ENCODE measurements at regions not wholly inside any gene's neighbourhood (a gene's known extent, or its start where the extent isn't known, plus 50 kb on each side); places are given as distances from the start of the nearest gene placed in this dataset.

- no peak overlapping the region for H3K9ac ChIP-seq
- no peak overlapping the region for H3K4me3 ChIP-seq (ENCODE audit: low read depth, low read length)
- H3K27me3 ChIP-seq (ENCODE audit: control insufficient read depth, insufficient read depth, low read length) = no peaks in the 10 kb centered on the region
- H3K9me3 ChIP-seq (ENCODE audit: control insufficient read depth, low read length) = no peaks in the 10 kb centered on the region
- H2AFZ ChIP-seq = no peak overlapping the region
- TF ChIP-seq CTCF (IDR thresholded peaks at IDR 0.05) = no peak
- H3K27ac ChIP-seq = no peak overlapping the region
- H3K4me2 ChIP-seq (ENCODE audit: low read length) = no peak overlapping the region
- H3K4me1 ChIP-seq = no peaks in the 10 kb centered on the region
- H3K79me2 ChIP-seq = no peaks in the 10 kb centered on the region
- no peaks in the 10 kb centered on the region for H3K36me3 ChIP-seq (ENCODE audit: control insufficient read depth, insufficient read depth, low read length)
Measured at GRCh38 chr2:150762571-150762970, 275.1 kb upstream of the RND3 start.

- Histone ChIP-seq H3K9ac (no peak overlapping the region), H3K4me3 (ENCODE audit: low read depth, low read length) (no peak overlapping the region), H3K27me3 (ENCODE audit: control insufficient read depth, insufficient read depth, low read length) (no peaks in the 10 kb centered on the region), H3K27ac (no peak overlapping the region), H2AFZ (no peak overlapping the region), H3K4me2 (ENCODE audit: low read length) (no peak overlapping the region), H3K79me2 (no peaks in the 10 kb centered on the region), H3K4me1 (no peaks in the 10 kb centered on the region), H3K9me3 (ENCODE audit: control insufficient read depth, low read length) (no peaks in the 10 kb centered on the region), H3K36me3 (ENCODE audit: control insufficient read depth, insufficient read depth, low read length) (no peaks in the 10 kb centered on the region)
- no peak for TF ChIP-seq CTCF (IDR thresholded peaks at IDR 0.05)
Measured at GRCh38 chr2:150759531-150759930, 272.1 kb upstream of the RND3 start.

GRCh38 chr2:150759106-150759505 lies 271.6 kb upstream of the RND3 start:
- no peak overlapping the region for H2AFZ ChIP-seq
- H3K27me3 ChIP-seq (ENCODE audit: control insufficient read depth, insufficient read depth, low read length) = no peaks in the 10 kb centered on the region
- H3K4me2 ChIP-seq (ENCODE audit: low read length) = no peak overlapping the region
- no peaks in the 10 kb centered on the region for H3K79me2 ChIP-seq
- H3K4me3 ChIP-seq (ENCODE audit: low read depth, low read length) = no peak overlapping the region
- no peak overlapping the region for H3K9ac ChIP-seq
- no peaks in the 10 kb centered on the region for H3K36me3 ChIP-seq (ENCODE audit: control insufficient read depth, insufficient read depth, low read length)
- no peak overlapping the region for H3K27ac ChIP-seq
- H3K4me1 ChIP-seq = no peaks in the 10 kb centered on the region
- no peaks in the 10 kb centered on the region for H3K9me3 ChIP-seq (ENCODE audit: control insufficient read depth, low read length)
- no peak for TF ChIP-seq CTCF (IDR thresholded peaks at IDR 0.05)

GRCh38 chr2:150752229-150752628 lies 264.8 kb upstream of the RND3 start:
- no peak for TF ChIP-seq CTCF (IDR thresholded peaks at IDR 0.05)

GRCh38 chr2:150750720-150751119 lies 263.3 kb upstream of the RND3 start:
- no peaks in the 10 kb centered on the region for H3K4me1 ChIP-seq
- H3K27ac ChIP-seq = no peak overlapping the region
- H3K79me2 ChIP-seq = no peaks in the 10 kb centered on the region
- no peak overlapping the region for H3K9ac ChIP-seq
- no peak for TF ChIP-seq CTCF (IDR thresholded peaks at IDR 0.05)
- no peaks in the 10 kb centered on the region for H3K27me3 ChIP-seq (ENCODE audit: control insufficient read depth, insufficient read depth, low read length)
- no peaks in the 10 kb centered on the region for H3K36me3 ChIP-seq (ENCODE audit: control insufficient read depth, insufficient read depth, low read length)
- H3K9me3 ChIP-seq (ENCODE audit: control insufficient read depth, low read length) = no peaks in the 10 kb centered on the region
- no peak overlapping the region for H2AFZ ChIP-seq
- H3K4me3 ChIP-seq (ENCODE audit: low read depth, low read length) = no peak overlapping the region
- H3K4me2 ChIP-seq (ENCODE audit: low read length) = no peak overlapping the region

More at GRCh38 chr2:150752229-150752628, 264.8 kb upstream of the RND3 start:
- Histone ChIP-seq H3K9ac (no peak overlapping the region), H3K27me3 (ENCODE audit: control insufficient read depth, insufficient read depth, low read length) (no peaks in the 10 kb centered on the region), H3K27ac (no peak overlapping the region), H3K36me3 (ENCODE audit: control insufficient read depth, insufficient read depth, low read length) (no peaks in the 10 kb centered on the region), H3K79me2 (no peaks in the 10 kb centered on the region), H3K4me3 (ENCODE audit: low read depth, low read length) (no peak overlapping the region), H3K4me2 (ENCODE audit: low read length) (no peak overlapping the region), H3K9me3 (ENCODE audit: control insufficient read depth, low read length) (no peaks in the 10 kb centered on the region), H3K4me1 (no peaks in the 10 kb centered on the region), H2AFZ (no peak overlapping the region)
